Femur (tissue), 1 donor: ENCODE measurements at regions not wholly inside any gene's neighbourhood (a gene's known extent, or its start where the extent isn't known, plus 50 kb on each side); places are given as distances from the start of the nearest gene placed in this dataset.

Experiments used
- DNase-seq: peaks from one replicate; pipeline ENCODE4 v3.0.0-alpha.2; 2017

DNA sequence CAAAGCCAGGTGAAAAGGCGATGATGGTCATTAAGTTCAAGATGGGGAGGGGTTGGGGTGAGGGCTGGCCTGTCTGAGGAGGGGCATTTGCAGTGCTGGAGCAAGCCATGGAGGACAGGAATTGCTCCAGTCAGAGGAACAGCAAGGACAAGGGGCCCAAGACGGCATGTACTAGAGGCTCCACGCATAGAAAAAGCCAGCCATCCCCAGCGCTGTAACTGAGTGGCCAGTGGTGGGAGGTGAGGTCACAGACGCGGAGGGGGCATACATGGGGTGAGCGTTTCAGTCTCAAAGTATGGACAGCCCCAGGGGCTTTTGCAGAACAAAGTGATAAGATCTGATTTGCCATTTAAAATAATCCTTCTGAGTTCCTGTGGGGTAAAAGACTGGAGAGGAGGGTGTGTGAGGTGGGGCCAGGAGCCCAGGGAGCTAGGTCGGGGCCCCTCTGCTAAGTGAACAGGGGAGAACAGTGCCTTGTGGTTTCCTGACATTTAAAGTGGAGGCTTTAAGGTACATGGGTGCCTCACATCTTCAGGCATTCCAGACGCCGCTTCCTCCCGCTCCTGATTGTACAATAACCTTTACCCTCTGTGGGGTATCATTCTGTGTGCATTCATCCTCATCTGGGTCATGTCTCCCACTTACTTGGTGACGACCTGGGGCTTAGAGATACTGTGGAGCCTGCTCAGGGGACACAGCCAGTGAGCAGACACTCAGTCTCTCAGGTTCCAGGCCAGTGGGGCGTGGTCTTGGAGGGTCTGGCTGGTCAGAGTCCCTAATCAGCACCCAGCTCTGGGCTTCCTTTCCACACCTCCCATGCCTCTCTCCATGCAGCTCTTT, 105.6 kb upstream of the GPR26 start:
- DNase-seq, result no peak

DNA sequence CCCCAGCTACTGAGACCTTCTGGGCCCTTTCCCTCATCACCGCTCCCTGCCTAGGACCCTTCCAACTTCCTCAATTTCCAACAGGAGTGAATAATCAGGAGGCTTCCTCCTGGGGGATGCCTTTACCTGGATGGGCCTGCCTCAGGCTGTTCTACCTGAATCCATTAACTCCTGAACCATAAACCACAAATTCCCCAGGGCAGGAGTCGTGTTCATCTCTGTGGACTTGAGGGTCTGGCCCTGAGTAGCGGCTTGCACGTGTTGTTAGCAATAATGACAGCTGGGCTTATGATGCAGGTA, 105.1 kb upstream of the GPR26 start:
- no peak for DNase-seq

DNA sequence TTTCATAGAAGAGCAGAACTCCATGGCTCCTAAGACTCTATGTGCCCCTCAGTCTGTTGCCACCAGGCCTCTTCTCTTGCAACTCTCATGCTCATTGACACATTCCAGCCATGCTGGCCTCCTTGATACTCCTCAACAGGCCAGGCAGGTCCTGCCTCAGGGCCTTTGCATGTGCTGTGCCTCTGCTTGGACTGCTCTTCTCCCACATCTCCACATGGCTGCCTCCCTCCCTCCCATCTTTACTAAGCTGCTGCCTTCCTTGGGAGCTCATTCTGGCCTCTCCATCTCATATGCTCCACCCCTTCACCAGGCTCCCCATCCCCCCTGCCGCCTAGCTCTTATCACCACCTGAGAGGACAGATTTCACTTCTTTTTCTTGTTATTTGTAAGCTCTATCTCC, 103.8 kb upstream of the GPR26 start:
- DNase-seq, result no peak

DNA sequence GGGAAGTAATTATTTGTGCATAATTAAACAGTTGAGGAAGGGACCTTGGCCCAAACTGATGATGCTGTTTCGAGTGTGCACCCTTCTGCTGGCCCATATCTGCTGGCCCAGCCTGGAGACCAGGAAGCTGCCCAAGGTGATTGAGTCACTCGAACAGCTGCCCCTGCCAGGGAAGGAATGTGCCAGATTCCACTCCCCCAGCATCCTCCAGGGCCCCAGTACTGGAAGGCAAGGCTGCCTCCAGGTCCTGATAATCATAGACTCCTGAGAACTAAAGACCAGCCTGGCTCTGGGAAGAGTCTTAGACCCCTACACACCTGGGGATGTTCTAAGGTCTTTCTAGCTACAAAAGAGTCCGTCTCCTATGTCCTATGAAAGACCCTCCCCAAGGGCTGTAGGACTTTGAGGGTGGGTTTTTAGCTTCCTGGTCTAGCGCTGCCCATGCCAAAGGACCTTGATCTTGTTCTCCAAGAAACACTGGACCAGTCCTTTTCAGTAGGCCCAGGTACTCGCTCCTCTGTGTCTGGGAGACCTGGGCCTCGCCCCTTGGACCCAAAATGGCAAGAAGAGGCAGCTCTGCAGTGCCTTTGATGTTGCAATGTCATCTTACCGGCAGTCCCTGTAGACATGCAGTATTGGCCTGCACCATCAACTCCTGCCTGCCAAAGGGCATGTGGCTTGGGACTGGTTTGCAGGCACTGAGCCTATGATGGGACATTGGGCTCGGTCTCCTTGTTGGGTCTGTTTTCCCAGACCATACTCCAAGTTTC, 103.2 kb upstream of the GPR26 start:
- DNase-seq, result no peak

DNA sequence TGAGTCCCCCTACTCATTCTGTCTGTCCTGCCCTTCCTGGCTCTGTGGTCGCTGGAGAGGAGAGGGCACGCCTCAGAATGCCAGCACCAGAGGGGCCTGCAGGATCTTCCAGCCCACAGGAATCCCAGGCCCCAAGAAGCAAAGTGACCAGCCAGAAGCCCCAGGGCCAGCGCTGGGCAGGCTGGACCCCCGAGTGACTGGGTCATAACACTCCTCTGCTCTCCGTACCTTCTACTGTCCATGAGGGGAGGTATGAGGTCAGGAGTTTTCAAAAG, 102.6 kb upstream of the GPR26 start:
- no peak for DNase-seq

DNA sequence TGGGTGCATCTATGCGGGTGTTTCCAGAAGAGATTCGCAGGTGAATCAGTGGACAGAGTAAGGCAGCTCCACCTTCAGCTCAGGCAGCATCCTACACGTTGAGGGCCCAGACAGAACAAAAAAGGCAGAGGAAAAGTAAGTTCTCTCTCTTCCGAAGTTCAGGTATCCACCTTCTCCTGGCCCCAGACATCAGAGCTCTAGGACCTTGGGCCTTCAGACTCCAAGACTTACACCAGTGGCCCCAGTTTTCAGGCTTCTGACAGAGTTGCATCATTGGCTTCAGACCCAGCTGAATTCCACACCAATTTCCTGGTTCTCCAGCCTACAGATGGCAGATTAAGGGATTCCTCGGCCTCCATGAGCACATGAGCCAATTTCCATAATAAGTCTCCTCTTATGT, 102.2 kb upstream of the GPR26 start:
- DNase-seq, result no peak

DNA sequence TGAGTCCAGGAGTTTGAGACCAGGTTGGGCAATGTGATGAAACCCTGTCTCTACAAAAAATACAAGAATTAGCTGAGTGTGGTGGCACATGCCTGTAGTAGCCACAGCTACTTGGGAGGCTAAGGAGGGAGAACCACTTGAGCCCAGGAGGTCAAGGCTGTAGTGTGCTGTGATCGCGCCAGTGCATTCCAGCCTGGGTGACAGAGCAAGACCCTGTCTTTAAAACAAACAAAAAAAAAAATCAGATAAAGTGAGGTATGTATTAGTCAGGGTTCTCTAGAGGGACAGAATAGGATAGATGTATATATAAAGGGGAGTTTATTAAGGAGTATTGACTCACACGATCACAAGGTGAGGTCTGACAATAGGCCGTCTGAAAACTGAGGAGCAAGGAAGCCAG, 101.5 kb upstream of the GPR26 start:
- DNase-seq, result no peak

DNA sequence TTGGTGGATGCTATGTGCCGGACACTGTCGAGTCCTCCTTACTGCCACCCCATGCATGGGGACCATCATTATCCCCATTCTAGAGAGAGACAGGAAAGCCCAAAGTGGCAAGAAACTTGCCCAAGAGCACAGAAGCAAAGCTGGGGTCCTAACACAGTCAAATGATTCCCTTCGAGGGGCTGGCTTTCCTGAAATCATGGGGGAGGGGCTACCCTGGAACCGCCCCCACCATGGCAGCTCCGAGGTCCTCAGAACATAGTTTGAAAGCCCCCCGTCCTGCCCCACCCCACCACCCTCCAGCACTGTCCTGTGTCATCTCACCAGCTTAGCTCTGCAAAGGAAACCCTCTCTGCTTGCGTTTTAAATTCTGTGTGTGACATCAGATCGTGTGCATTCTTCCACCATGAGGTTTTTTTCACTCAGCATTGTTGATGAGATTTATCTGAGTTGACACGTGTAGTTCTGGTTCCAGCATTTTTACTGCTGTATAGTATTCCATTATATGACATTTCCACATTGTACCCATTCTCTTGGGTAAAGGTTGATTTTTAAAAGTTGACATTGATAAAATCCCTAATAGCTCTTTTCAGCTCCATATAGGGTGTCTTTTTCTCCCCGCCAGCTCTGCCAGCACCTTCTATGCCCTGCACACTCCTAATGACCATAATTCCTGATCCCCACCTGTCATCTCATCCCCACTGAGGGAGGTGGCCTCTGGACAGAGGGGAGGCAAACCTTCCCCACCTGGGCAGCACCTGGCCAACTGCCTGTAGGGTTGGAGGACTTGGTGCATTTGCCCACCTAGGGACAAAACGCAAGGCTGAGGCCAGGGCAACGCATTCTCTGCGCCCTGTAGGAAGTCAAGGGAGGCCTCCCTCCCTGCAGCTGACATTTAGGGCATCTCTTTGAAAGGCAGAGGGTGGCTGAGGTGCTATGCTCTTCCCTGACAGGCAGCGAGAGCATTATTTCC, 100.2 kb upstream of the GPR26 start:
- no peak for DNase-seq

DNA sequence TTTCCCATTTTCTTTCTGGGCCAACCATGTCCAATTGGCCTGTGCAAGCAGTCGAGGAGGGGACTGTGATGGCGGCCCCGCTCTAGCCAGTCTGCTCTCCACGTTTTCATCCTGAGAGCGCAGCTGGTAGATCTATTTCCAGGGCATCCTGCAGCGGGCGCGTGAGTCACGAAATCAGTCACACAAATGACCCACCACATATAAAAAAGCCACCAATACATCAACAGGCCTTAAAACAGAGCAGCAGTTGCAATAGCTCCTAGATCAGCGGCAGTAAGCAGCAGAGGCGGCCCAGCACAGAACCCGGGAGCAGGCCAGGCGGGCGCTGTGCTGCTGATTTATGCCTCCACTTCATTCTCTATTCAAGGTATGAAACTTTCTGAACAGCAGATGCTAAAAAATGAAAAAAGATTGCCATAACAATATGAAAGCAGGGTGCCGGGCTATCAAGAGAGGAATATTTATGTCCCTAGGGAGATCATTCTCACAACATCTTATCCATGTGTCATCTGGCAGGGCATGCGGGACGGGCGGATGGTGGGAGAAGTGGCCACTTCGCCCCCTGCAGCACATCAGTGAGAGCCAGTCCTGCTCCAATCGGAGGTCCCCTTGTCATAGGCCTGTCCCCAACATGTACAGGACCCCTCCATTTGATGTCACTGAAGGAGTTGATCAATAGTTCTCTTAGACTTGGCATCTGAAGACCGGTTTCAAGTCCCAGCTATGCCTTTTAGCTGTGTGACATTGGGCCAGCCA, 98.0 kb upstream of the GPR26 start:
- DNase-seq, result no peak

DNA sequence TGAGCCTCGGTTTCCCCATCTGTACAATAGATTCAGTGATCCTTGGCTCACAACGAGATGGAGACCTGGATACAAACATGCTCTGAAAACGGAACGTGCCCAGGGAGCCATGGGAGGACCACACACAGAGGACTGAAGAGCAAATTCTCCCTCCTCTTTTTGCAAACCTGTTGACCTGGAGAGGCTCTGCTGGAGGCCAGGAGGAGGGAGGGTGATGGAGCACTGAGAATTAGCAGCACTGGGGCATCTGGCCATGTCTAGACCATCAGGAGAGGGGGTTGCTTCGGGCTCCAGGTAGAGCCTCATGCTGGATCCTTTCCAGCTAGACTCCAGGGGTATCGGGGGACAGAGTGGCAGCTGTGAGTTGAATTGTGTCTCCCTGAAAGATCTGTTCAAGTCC, 97.4 kb upstream of the GPR26 start:
- DNase-seq, result no peak

DNA sequence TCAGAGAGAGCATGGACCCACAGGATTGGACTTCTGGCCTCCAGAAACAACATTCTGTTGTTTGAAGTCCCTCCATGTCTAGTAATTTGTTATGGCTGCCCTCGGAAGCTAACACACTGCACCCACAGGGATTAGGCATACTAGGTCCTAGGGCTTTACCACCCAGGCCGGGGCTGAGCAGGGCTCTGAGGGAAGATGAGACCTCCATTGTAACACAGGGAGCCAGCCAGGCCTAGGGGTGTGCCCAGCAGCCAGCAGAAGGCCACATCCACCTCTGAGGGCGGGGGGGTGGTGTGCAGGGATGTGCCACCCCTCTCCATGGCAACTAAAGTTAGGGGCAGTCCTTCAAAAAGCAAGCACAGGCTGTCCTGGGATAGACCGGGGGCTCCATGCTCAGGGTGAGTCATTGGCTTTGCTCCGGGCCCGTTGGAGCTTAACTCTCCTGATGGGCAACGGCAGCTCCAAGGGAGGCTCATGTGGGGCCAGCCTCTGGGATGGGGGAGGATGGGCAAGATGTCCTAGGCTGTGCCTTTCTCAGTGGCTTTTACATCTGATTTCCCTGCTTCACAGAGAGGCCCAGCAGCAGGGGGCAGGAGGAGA, 96.6 kb upstream of the GPR26 start:
- no peak for DNase-seq

DNA sequence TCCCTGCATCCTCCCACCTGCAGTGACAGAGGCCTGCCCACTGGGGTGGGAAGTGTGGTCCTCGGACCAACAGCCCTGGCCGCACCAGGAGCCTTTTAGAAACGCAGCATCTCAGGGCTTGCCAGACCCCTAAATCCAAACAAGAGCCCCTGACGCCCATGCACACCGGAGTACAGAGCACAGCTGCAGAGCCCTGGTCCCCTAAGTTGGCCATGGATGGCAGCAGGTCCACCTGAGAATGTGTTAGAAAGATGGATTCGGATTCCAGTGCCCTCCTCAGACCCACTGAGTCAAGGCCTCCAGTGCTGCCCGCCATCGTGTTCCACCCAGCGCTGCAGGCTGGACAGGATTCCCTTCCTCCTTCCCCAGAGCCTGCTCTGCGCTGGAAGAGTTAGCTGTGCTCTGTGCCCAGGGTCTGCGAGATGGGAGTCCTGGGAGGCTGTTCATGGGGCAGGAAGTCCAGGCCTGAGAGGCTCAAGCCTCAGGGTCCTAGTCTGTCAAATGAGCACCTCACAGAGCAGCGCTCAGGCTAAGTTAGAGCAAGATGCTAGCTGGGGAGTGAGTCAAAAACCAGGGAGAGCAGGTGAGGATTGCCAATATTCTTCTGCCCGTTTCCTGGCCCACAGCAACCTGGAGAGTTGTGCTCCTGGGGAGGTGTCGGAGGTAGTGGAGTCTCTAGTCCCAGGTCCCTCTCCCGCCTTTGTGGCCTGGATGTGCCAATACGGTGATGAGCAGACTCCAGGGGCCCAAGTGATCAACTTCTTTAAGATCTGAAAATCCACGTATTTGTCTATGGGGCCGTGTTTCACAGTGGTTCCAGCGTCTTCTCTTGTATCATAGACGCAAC, 95.9 kb upstream of the GPR26 start:
- no peak for DNase-seq

DNA sequence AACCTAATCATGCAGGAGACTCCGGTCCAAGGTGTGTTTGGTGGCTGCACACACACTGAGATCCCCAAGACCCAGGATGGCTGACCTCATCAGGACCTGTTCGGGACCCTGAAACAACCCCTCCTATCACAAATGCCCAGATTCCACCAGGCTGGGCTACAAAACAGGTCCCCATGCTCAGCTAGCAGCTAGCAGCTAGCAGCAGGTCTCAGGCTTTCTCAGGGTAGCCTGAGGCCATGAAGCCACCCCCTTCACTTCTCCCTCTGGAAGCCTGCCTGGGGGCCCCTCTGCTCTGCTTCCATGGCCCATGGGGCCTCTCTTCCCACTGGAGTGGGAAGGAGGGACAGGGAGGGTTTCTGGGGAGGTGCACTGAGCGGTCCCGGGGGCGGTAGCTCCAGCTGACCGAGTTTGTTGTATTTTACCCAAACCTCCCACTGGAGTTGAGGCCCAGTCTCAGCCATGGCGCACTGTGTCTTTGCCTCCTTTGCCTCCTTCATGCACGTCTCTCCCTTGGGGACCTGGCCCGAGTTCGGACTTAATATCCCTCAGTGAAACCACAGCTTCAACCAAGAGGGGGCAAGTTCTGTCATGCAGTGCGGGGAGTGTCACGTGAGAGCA, 95.1 kb upstream of the GPR26 start:
- no peak for DNase-seq

DNA sequence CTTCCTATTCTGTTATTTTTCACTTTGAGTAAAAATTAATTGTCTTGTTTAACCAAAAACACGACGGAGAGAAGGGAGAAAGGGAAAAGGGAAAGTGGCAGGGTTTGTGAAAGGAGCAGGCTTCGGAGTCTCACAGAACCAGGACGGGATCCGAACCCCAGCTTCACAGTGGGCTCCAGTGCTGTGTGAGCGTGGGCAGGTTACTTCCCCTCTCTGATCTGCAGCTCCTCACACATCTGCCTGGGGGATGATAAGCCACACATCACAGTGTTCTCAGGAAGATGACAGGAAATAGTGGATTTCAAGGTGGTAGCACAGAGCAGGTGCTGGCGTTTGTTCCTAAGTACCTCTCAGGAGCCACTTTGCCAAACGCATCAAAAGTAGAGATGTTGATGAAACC, 94.2 kb upstream of the GPR26 start:
- no peak for DNase-seq

DNA sequence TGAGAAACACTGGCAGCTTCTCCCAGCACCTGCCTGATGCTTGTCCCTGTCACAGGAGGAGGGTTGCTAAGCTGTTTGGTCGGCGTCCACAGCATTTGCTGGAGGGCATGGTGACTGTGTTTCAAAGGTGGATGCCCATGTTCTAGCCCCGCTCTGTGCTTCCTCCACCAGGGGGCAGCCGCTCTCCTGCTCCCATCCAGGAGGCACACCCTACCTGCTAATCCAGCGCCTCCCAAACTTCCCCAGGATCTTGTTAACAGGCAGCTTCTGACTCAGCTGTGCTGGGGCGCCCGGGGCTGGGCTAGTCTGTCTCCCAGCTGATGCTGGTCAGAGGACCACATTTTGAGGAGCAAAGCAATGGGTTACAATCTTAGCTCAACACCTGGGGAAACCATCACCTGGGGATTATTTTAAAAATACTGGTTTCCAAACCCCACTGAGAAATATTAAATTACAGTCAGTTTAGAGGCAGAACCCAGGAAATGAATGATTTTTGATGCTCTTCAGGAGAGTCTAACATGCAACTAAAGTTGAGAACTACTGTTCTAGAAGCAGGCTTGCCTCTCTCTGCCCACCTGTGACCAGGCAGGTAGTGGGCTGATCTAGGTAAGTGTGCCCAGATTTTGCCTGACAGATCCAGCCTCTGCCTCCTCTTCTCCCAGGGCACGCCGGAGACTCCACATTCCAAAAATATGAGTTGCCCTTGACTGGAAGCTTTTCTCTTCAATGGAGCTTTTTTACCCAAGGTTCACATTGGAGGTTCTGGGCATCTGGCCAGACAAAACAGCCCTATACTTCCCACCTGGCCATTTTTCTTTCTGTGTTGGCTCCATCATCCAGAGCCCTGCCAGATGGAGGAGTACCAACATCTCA, 92.7 kb upstream of the GPR26 start:
- DNase-seq, result no peak

DNA sequence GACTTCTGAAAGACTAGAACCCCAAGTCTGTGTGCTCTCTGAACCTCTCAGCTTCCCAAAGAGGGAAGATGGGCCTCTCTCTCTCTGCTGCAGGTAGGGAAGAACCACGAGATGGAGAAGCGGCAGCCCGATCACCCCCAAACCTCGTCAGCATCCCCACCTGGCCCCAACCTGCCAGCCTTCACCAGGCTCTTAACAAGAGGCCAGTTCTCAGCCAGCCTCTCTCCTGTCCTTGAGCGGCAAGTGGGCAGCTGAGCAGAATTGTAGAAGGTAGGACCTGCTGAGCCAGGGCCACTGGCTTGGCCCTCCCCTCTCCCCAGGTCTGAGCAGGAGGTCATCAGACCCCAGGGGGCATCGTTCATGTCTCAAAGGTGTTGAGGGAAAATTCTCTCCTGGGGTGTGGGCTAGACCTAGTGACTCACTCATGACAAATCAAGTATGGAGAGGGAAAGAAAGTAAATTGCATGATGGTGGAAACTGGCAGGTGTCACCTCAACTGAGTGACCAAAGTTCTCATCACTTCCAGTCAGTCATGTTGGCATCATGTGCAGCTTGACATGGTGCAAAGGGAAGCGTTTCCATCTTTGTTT, 92.0 kb upstream of the GPR26 start:
- no peak for DNase-seq

DNA sequence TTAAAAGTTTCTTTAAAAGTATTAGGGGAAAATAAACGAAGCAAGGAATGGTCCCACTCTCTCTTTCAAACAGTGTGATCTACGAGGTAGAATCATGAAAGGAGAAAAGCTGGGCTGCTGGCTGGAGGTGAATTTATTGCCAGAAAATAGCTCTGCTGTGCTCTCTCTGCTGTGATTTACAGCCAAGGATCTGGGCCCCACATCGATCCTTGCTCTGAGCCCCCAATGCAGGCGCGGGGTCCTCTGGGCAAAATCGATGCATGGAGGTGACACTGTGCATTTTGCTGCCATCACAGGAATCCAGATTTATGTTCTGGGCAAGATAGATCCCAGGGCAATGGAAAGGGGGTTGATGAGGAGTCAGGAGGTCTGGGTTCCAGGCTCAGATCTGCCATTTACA, 91.0 kb upstream of the GPR26 start:
- no peak for DNase-seq

DNA sequence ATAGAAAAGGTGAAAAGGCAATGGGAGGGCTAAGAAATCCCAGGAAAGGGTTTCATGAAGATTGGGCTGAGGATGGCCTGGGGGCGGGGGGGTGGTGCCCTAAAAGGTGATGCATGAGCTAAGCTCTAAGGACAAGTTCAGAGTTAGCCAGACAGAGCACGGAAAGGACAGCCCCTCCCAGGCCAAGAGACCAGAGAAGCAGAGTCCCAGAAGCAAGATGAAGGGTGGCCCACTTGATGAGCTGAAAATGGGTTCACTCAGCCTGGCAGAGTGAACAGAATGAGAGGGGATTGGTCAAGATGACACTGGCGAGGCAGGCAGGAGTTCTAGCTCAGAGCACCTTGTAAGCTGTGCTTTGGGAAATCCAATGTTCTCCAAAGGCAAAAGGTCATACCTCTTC, 89.4 kb upstream of the GPR26 start:
- DNase-seq, result no peak

DNA sequence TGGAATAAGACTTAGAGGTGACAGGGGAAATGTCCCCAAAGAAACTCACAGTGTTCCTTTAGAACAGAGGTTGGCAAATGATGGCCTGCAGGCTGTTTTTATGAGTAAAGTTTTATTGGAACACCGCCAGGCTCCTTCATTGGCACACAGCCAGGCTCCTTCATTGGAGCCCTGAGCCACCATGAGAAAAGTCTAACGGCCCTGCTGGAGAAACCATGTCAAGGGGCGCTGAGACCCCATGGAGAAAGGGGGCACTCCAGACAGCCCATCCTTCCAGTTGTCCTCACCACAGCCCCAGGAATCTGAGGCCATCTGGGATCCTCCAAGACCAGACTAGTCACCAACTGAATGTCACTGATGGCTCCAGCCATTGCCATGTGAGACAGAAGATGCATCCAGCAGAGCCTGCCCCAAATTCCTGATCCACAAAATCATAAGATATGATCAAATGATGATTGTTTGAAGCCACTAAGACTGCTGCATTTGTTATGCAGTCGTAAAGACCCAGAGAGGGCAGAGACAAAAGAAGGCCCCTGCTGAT, 88.2 kb upstream of the GPR26 start:
- no peak for DNase-seq
